ENCODE measurements at regions not wholly inside any gene's neighbourhood (a gene's known extent, or its start where the extent isn't known, plus 50 kb on each side); places are given as distances from the start of the nearest gene placed in this dataset.

DNA sequence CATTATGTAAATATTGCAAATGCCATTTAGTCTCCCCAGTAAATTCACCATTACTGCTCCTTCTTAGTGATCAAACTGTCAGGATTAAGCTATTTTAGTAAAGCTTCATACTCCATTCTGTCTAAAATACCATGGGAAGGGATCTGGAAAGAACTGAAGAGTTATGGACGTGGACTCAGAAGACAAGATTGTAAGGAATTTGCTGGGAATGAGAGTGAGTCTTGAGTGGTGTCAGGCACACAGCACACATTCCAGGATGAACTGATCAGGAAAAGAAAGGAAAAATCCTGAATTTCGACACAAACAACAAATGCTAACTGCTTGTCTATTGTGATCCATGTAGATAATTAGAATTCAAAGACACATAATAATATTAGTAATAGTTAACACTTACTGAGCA is 311.0 kb downstream of the CENPC start:
- Mint-ChIP-seq H3K4me1 (no peaks in the 10 kb centered on the region), H3K4me3 (no peak overlapping the region), H3K27me3 (ENCODE audit: low read depth) (no peaks in the 10 kb centered on the region), H3K27ac (ENCODE audit: unreplicated experiment) (no peak overlapping the region), H3K36me3 (ENCODE audit: low read depth) (no peaks in the 10 kb centered on the region), H3K9me3 (peaks cover 2% of the 10 kb centered on the region)
- TF ChIP-seq, protein P1, sequence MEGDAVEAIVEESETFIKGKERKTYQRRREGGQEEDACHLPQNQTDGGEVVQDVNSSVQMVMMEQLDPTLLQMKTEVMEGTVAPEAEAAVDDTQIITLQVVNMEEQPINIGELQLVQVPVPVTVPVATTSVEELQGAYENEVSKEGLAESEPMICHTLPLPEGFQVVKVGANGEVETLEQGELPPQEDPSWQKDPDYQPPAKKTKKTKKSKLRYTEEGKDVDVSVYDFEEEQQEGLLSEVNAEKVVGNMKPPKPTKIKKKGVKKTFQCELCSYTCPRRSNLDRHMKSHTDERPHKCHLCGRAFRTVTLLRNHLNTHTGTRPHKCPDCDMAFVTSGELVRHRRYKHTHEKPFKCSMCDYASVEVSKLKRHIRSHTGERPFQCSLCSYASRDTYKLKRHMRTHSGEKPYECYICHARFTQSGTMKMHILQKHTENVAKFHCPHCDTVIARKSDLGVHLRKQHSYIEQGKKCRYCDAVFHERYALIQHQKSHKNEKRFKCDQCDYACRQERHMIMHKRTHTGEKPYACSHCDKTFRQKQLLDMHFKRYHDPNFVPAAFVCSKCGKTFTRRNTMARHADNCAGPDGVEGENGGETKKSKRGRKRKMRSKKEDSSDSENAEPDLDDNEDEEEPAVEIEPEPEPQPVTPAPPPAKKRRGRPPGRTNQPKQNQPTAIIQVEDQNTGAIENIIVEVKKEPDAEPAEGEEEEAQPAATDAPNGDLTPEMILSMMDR (conservative IDR thresholded peaks at IDR 0.05) = no peak
- DNase-seq (ENCODE audit: low read depth, low spot score) = no peak

DNA sequence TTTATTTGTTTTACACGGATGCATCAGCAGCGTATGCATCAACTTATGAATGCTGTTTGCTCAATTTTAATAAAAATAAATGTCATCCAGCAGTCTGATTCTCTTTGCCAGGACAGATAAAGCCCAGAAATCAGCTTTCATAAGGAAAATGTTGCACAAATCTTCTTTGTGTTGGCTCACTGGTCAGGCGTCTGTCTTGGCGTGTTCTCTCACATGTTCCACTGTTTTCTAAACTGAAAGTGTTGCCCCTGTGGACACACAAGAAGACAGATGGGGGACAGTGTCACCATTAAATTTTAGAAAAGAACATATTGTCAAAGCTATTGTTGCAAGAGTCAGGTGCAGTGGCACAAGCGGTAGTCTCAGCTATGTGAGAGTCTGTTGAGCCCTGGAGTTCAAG is 316.2 kb downstream of the CENPC start:
- Mint-ChIP-seq H3K9me3 (no peaks in the 10 kb centered on the region), H3K27ac (ENCODE audit: unreplicated experiment) (no peak overlapping the region), H3K4me3 (no peak overlapping the region), H3K4me1 (no peaks in the 10 kb centered on the region), H3K27me3 (ENCODE audit: low read depth) (no peaks in the 10 kb centered on the region), H3K36me3 (ENCODE audit: low read depth) (no peaks in the 10 kb centered on the region)
- no peak for DNase-seq (ENCODE audit: low read depth, low spot score)
- TF ChIP-seq, protein P1 (conservative IDR thresholded peaks at IDR 0.05) = no peak

DNA sequence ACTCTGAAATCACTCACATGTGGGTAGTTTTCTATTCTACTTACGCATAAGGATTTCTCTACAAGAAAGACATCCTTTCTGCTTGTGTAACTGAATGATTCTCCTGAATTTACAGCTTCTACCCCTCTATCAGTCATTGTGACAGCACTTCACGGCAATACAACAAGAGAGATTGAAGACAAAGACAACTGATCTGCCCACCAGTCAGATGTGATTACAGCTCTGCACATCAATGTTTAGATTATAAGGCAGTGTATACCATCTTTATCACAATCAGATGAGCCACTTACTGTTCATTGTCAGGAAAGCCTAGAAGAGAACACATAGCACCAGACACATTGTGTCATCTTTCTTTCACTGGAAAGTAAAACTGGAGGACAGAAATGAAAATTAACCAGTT is 324.4 kb downstream of the CENPC start:
- Mint-ChIP-seq H3K27ac (ENCODE audit: unreplicated experiment) (no peak overlapping the region), H3K4me1 (no peaks in the 10 kb centered on the region), H3K4me3 (no peak overlapping the region), H3K27me3 (ENCODE audit: low read depth) (no peaks in the 10 kb centered on the region), H3K36me3 (ENCODE audit: low read depth) (no peaks in the 10 kb centered on the region), H3K9me3 (no peaks in the 10 kb centered on the region)
- DNase-seq (ENCODE audit: low read depth, low spot score) = no peak
- TF ChIP-seq, protein P1 (conservative IDR thresholded peaks at IDR 0.05) = no peak

DNA sequence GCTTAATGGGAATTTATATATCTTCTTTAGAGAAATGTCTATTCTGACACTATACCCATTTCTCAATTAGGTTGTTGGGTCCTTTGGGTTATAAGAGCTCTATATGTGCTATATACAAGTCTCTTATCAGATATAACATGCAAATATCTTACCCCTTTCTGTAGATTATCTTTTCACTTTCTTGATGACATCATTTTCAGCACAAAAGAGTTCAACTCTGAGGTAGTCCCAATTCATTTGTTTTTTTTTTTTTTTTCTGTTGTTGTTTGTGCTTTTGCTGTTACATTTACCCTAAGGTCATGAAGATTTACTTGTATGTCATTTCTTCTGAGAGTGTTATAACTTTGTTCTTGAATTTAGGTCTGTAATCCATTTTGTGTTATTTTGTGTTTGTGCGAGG is 326.4 kb downstream of the CENPC start:
- TF ChIP-seq, protein P1 (conservative IDR thresholded peaks at IDR 0.05) = no peak
- H3K27ac Mint-ChIP-seq (ENCODE audit: unreplicated experiment) = no peak overlapping the region

DNA sequence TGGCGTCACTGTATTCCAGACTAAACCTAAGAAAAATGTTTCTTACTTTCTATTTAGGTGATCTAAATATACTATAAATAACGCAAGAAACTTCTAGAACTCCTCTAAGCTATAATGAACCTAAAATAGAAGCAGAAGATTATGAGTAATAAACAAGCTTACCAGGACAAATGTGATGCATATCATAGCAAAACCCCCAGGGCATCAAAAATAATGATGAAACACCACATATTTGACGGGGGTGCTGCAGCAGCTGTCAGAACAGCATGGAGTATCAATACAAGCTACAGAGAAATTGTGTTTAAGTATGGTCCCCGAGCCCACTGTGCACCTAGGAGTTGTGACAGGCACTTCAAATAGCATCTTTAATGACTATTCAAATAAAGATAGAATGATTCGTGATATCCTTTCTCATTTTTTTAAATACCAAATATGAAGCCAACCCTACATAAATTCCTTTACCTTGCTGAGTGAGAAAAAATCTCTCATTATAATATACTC is 337.3 kb downstream of the CENPC start:
- no peak overlapping the region for H3K27ac Mint-ChIP-seq (ENCODE audit: unreplicated experiment)

More for the DNA sequence above, 326.4 kb downstream of the CENPC start:
- Mint-ChIP-seq H3K9me3 (no peaks in the 10 kb centered on the region), H3K4me1 (no peaks in the 10 kb centered on the region), H3K27me3 (ENCODE audit: low read depth) (no peaks in the 10 kb centered on the region), H3K36me3 (ENCODE audit: low read depth) (no peaks in the 10 kb centered on the region), H3K4me3 (no peak overlapping the region)
- DNase-seq (ENCODE audit: low read depth, low spot score) = no peak

More for the DNA sequence above, 337.3 kb downstream of the CENPC start:
- no peaks in the 10 kb centered on the region for H3K9me3 Mint-ChIP-seq
- TF ChIP-seq, protein P1 (conservative IDR thresholded peaks at IDR 0.05) = no peak
- peaks cover 4% of the 10 kb centered on the region for H3K36me3 Mint-ChIP-seq (ENCODE audit: low read depth)
- no peaks in the 10 kb centered on the region for H3K4me1 Mint-ChIP-seq
- H3K4me3 Mint-ChIP-seq = no peak overlapping the region
- no peak for DNase-seq (ENCODE audit: low read depth, low spot score)
- no peaks in the 10 kb centered on the region for H3K27me3 Mint-ChIP-seq (ENCODE audit: low read depth)
